H1 (cell line): ENCODE measurements at regions not wholly inside any gene's neighbourhood (a gene's known extent, or its start where the extent isn't known, plus 50 kb on each side); places are given as distances from the start of the nearest gene placed in this dataset.

ENCODE experiments used
- CTCF ChIA-PET: fragments of 300-600 bp; sonication (Branson Sonifier 250); formaldehyde crosslinking; loops from one replicate; lab custom pipeline; 2021; ENCODE audit not compliant: partially characterized antibody; lab: Charles Lee
- POLR2A ChIA-PET: fragments of 300-600 bp; sonication (Branson Sonifier 250); formaldehyde crosslinking; loops from one replicate; lab custom pipeline; 2021; ENCODE audit warnings: inconsistent platforms; ENCODE audit not compliant: partially characterized antibody; lab: Charles Lee
- DNase-seq, 2 experiments: peaks; one replicate each; pipeline versions ENCODE4 v3.0.0 to v3.0.0-alpha.2; 2010 to 2022; ENCODE audit warnings: low spot score in 2 of 2, low read depth in 1 of 2, mixed read lengths in 1 of 2
- FAIRE-seq: peaks from 2 replicates; lab custom pipeline; 2011; peaks lifted over from hg19 to GRCh38; lab: Jason Lieb, UNC
- H2AFZ ChIP-seq: 2 replicates; pipeline ENCODE4 v1.8.1; 2012; ENCODE audit warnings: low read length, inconsistent platforms
- H2AK5ac ChIP-seq: 2 replicates; pipeline ENCODE4 v1.6.1; 2013; ENCODE audit warnings: low read depth, low read length
- H2BK120ac ChIP-seq: replicated peaks from 2 replicates; pipeline ENCODE3; 2013; ENCODE audit warnings: low read depth, low read length, inconsistent platforms
- H2BK12ac ChIP-seq: 2 replicates; pipeline ENCODE4 v1.6.1; 2013; ENCODE audit warnings: low read depth, low read length
- H2BK15ac ChIP-seq: 2 replicates; pipeline ENCODE4 v1.6.1; 2013; ENCODE audit warnings: low read length
- H2BK20ac ChIP-seq: 2 replicates; pipeline ENCODE4 v1.6.1; 2013; ENCODE audit warnings: low read length
- H2BK5ac ChIP-seq: 2 replicates; pipeline ENCODE4 v1.6.1; 2013; ENCODE audit warnings: low read depth, low read length
- H3K14ac ChIP-seq: 2 replicates; pipeline ENCODE4 v1.6.1; 2013; ENCODE audit warnings: inconsistent platforms; ENCODE audit not compliant: insufficient read length
- H3K18ac ChIP-seq: 2 replicates; pipeline ENCODE4 v1.6.1; 2013; ENCODE audit warnings: low read length; ENCODE audit errors: extremely low read depth
- H3K23ac ChIP-seq: 2 replicates; pipeline ENCODE4 v1.6.1; 2013; ENCODE audit warnings: inconsistent platforms; ENCODE audit not compliant: insufficient read length
- H3K23me2 ChIP-seq: 2 replicates; pipeline ENCODE4 v1.6.1; 2013; ENCODE audit warnings: low read depth, low read length
- H3K27ac ChIP-seq: 2 replicates; pipeline ENCODE4 v1.6.1; 2011; ENCODE audit warnings: low read depth, low read length, inconsistent platforms
- H3K27me3 ChIP-seq, 4 experiments: replicated peaks in 1 of 4; 1 replicate in 1 of 4; 2 replicates in 3 of 4; pipeline versions ENCODE4 v1.6.1 to v1.8.1; 2011 to 2013; ENCODE audit warnings: low read length in 3 of 4, mild to moderate bottlenecking in 3 of 4, inconsistent platforms in 2 of 4, mixed read lengths in 2 of 4, moderate library complexity in 1 of 4; ENCODE audit not compliant: control insufficient read depth in 3 of 4, insufficient read depth in 3 of 4; ENCODE audit errors: extremely low read depth in 1 of 4
- H3K36me3 ChIP-seq, 4 experiments: 2 replicates each; pipeline versions ENCODE4 v1.6.1 to v1.8.1; 2011 to 2013; ENCODE audit warnings: mild to moderate bottlenecking in 4 of 4, low read length in 3 of 4, moderate library complexity in 2 of 4, control low read depth in 1 of 4, inconsistent platforms in 1 of 4; ENCODE audit not compliant: insufficient read depth in 4 of 4, control insufficient read depth in 2 of 4
- H3K4ac ChIP-seq: replicated peaks from 2 replicates; pipeline ENCODE3; 2013; ENCODE audit warnings: low read length, low read depth, mixed read lengths, inconsistent platforms; ENCODE audit not compliant: insufficient read length
- H3K4me1 ChIP-seq, 4 experiments: replicated peaks in 1 of 4; 1 replicate in 1 of 4; 2 replicates in 3 of 4; pipeline versions ENCODE4 v1.6.1 to v1.8.1; 2011 to 2013; ENCODE audit warnings: low read length in 3 of 4, inconsistent platforms in 2 of 4, mixed read lengths in 1 of 4; ENCODE audit not compliant: insufficient read depth in 4 of 4, control insufficient read depth in 3 of 4
- H3K4me2 ChIP-seq, 2 experiments: 2 replicates each; pipeline versions ENCODE4 v1.6.1 to v1.8.1; 2011 to 2013; ENCODE audit warnings: low read depth in 2 of 2, low read length in 2 of 2, control low read depth in 1 of 2, inconsistent platforms in 1 of 2, mild to moderate bottlenecking in 1 of 2; ENCODE audit not compliant: insufficient read depth in 1 of 2
- H3K4me3 ChIP-seq, 4 experiments: fragments of 200-600, 300-600 bp in 1 of 4; sonication (generic), shearing (Covaris generic), sonication (Bioruptor Twin) in 1 of 4; 2 replicates each; pipeline versions ENCODE4 v1.5.1 to v1.8.1; 2011 to 2016; ENCODE audit warnings: low read length in 4 of 4, low read depth in 3 of 4, control low read depth in 2 of 4, inconsistent platforms in 2 of 4, mild to moderate bottlenecking in 2 of 4, mixed read lengths in 1 of 4, moderate library complexity in 1 of 4; ENCODE audit not compliant: insufficient read depth in 2 of 4; ENCODE audit errors: extremely low read depth in 1 of 4
- H3K56ac ChIP-seq: replicated peaks from 2 replicates; pipeline ENCODE3; 2013; ENCODE audit warnings: low read depth, mild to moderate bottlenecking, mixed read lengths, low read length, inconsistent platforms; ENCODE audit not compliant: insufficient read length
- H3K79me1 ChIP-seq: 2 replicates; pipeline ENCODE4 v1.6.1; 2013; ENCODE audit warnings: low read depth, low read length, control low read depth
- H3K79me2 ChIP-seq, 2 experiments: 2 replicates each; pipeline versions ENCODE4 v1.6.1 to v1.8.1; 2012 to 2013; ENCODE audit warnings: low read length in 2 of 2, mild to moderate bottlenecking in 2 of 2, inconsistent platforms in 1 of 2; ENCODE audit not compliant: insufficient read depth in 2 of 2, control insufficient read depth in 1 of 2
- H3K9ac ChIP-seq, 4 experiments: replicated peaks in 1 of 4; 1 replicate in 1 of 4; 2 replicates in 3 of 4; pipeline versions ENCODE4 v1.6.1 to v1.8.1; 2011 to 2013; ENCODE audit warnings: low read depth in 3 of 4, low read length in 3 of 4, control low read depth in 2 of 4, mild to moderate bottlenecking in 2 of 4, moderate library complexity in 2 of 4, inconsistent platforms in 1 of 4; ENCODE audit errors: extremely low read depth in 1 of 4
- H3K9me3 ChIP-seq, 2 experiments: 2 replicates each; pipeline versions ENCODE4 v1.6.1 to v1.8.1; 2012 to 2013; ENCODE audit warnings: mild to moderate bottlenecking in 2 of 2, moderate library complexity in 2 of 2, control low read depth in 1 of 2, inconsistent platforms in 1 of 2, low read depth in 1 of 2, low read length in 1 of 2, mixed read lengths in 1 of 2; ENCODE audit not compliant: insufficient read depth in 2 of 2
- H4K20me1 ChIP-seq, 2 experiments: replicated peaks in 1 of 2; 2 replicates each; pipeline versions ENCODE3 to v1.8.1; 2011 to 2013; ENCODE audit warnings: inconsistent platforms in 2 of 2, low read length in 2 of 2, mild to moderate bottlenecking in 1 of 2; ENCODE audit not compliant: insufficient read depth in 2 of 2, control insufficient read depth in 1 of 2
- H4K5ac ChIP-seq: 2 replicates; pipeline ENCODE4 v1.6.1; 2013; ENCODE audit warnings: low read length, low read depth, mixed read lengths, inconsistent platforms; ENCODE audit not compliant: insufficient read length
- H4K8ac ChIP-seq: 2 replicates; pipeline ENCODE4 v1.8.0; 2013; ENCODE audit warnings: mild to moderate bottlenecking, moderate library complexity, low read length, inconsistent platforms; ENCODE audit not compliant: insufficient read depth; ENCODE audit errors: extremely low read depth
- H4K91ac ChIP-seq: replicated peaks from 2 replicates; pipeline ENCODE3; 2013; ENCODE audit warnings: low read length, mixed read lengths, inconsistent platforms; ENCODE audit not compliant: insufficient read length
- NRF1 ChIP-seq: IDR thresholded peaks from 2 replicates; pipeline ENCODE4 v1.6.1; 2011; ENCODE audit warnings: mild to moderate bottlenecking, low read depth, low read length, improper control_type of control experiment
- POU5F1 ChIP-seq: IDR thresholded peaks from 2 replicates; pipeline ENCODE4 v1.6.1; 2011; ENCODE audit warnings: low read depth, mild to moderate bottlenecking, low read length, moderate library complexity
- SIRT6 ChIP-seq: IDR thresholded peaks from one replicate; pipeline ENCODE4 v1.7.1; 2012; ENCODE audit warnings: low read length, inconsistent platforms
- SRF ChIP-seq: IDR thresholded peaks from 2 replicates; pipeline ENCODE4 v1.6.1; 2011; ENCODE audit warnings: mild to moderate bottlenecking, low read depth, low read length, moderate library complexity

- CTCF ChIA-PET: no interaction called here
- no peak overlapping the region for H4K8ac ChIP-seq
- no peak overlapping the region for H2AFZ ChIP-seq
These were observed 68.4 kb upstream of the RAP2B start for GRCh38 chr3:153093629-153094028.

More at GRCh38 chr3:153093629-153094028, 68.4 kb upstream of the RAP2B start:
- H3K14ac ChIP-seq: no peak overlapping the region
- H3K9me3 ChIP-seq: no peaks in the 10 kb centered on the region
- no peaks in the 10 kb centered on the region for H3K79me2 ChIP-seq
- no peak for DNase-seq
- no peaks in the 10 kb centered on the region for H3K36me3 ChIP-seq
- H4K20me1 ChIP-seq: no peaks in the 10 kb centered on the region
- no peak overlapping the region for H2BK120ac ChIP-seq
- no peak overlapping the region for H3K18ac ChIP-seq
- H3K23ac ChIP-seq: no peak overlapping the region
- H2BK15ac ChIP-seq: no peak overlapping the region
- no peak for TF ChIP-seq SRF
- TF ChIP-seq SIRT6: no peak
- TF ChIP-seq POU5F1: no peak
- no peak for TF ChIP-seq NRF1
- TF ChIP-seq, all 59 proteins: peak for 0
- Histone ChIP-seq H3K23me2 (no peaks in the 10 kb centered on the region), H3K27ac (no peak overlapping the region), H2BK12ac (no peak overlapping the region), H3K27me3 (peaks cover 0 to 1% (median 0%) of the 10 kb centered on the region in 4 experiments; a peak in 1 of 7 replicates), H4K5ac (no peak overlapping the region), H3K79me1 (no peaks in the 10 kb centered on the region), H3K4me1 (peaks cover 0 to 10% (median 7%) of the 10 kb centered on the region in 4 experiments; a peak in 5 of 7 replicates), H3K56ac (no peak overlapping the region), H2AK5ac (no peak overlapping the region), H3K4ac (no peak overlapping the region), H2BK5ac (no peak overlapping the region), H2BK20ac (no peak overlapping the region), H3K9ac (no peak overlapping the region), H4K91ac (no peak overlapping the region), H3K4me2 (peak overlapping the region in 1 of 2 experiments; percentile 4; a peak in 1 of 4 replicates), H3K4me3 (peak overlapping the region in 1 of 4 experiments; percentile 14; a peak in 1 of 8 replicates)
- POLR2A ChIA-PET: no interaction called here
- FAIRE-seq: no peak
